Upper lobe of right lung (tissue), 1 donor: ENCODE measurements at regions not wholly inside any gene's neighbourhood (a gene's known extent, or its start where the extent isn't known, plus 50 kb on each side); places are given as distances from the start of the nearest gene placed in this dataset.

Experiments
- ATAC-seq: fragments of 200-7000 bp; cut with Tn5 transposase; one replicate; pipeline ENCODE4 v1.9.1; 2020; ENCODE audit warnings: mild to moderate bottlenecking, moderate library complexity
- DNase-seq: peaks from one replicate; pipeline ENCODE4 v3.0.0-alpha.2; 2020
- H3K27ac ChIP-seq: fragments of 200-600 bp; one replicate; pipeline ENCODE4 v1.8.0; 2022
- H3K27me3 ChIP-seq: fragments of 200-600 bp; one replicate; pipeline ENCODE4 v1.8.0; 2022; ENCODE audit warnings: mild to moderate bottlenecking
- H3K36me3 ChIP-seq: fragments of 200-600 bp; one replicate; pipeline ENCODE4 v1.8.0; 2022
- H3K4me1 ChIP-seq: fragments of 200-600 bp; one replicate; pipeline ENCODE4 v1.8.0; 2022
- H3K4me3 ChIP-seq: fragments of 200-600 bp; one replicate; pipeline ENCODE4 v1.8.0; 2022; ENCODE audit warnings: mild to moderate bottlenecking
- H3K9me3 ChIP-seq: fragments of 200-600 bp; one replicate; pipeline ENCODE4 v1.8.0; 2022
- CTCF ChIP-seq: fragments of 200-600 bp; IDR thresholded peaks from one replicate; pipeline ENCODE4 v1.8.0; 2022; ENCODE audit warnings: antibody characterized with exemption
- intact Hi-C: fragments of 100-400 bp; cut with DNase I; formaldehyde crosslinking; loops from one replicate; pipeline ENCODE4 v1.11.0; 2022
- donor health status: DM: no; HTN: yes; CAD: no; lungs with severe emphysema.

- Histone ChIP-seq H3K27me3 (no peaks in the 10 kb centered on the region), H3K4me3 (no peak overlapping the region), H3K27ac (no peak overlapping the region), H3K4me1 (no peaks in the 10 kb centered on the region), H3K36me3 (no peaks in the 10 kb centered on the region), H3K9me3 (no peaks in the 10 kb centered on the region)
- DNase-seq (no peak), ATAC-seq (no peak)
- no peak for TF ChIP-seq CTCF
- intact Hi-C loops, result no loop called here
These were observed 444.0 kb upstream of the LRRTM1 start for GRCh38 chr2:80748592-80748991.

- no peak overlapping the region for H3K4me3 ChIP-seq
- DNase-seq, result no peak
- no peaks in the 10 kb centered on the region for H3K9me3 ChIP-seq
- no peak for ATAC-seq
- H3K4me1 ChIP-seq, result no peaks in the 10 kb centered on the region
- H3K36me3 ChIP-seq, result no peaks in the 10 kb centered on the region
- H3K27ac ChIP-seq, result no peak overlapping the region
- no peaks in the 10 kb centered on the region for H3K27me3 ChIP-seq
- intact Hi-C loops, result no loop called here
- no peak for TF ChIP-seq CTCF
These were observed 432.5 kb upstream of the LRRTM1 start for GRCh38 chr2:80737047-80737446.

- H3K4me1 ChIP-seq, result no peaks in the 10 kb centered on the region
- H3K27me3 ChIP-seq, result no peaks in the 10 kb centered on the region
- H3K9me3 ChIP-seq, result no peaks in the 10 kb centered on the region
- no peak for ATAC-seq
- no peak for DNase-seq
- H3K36me3 ChIP-seq, result no peaks in the 10 kb centered on the region
- intact Hi-C loops, result no loop called here
- no peak overlapping the region for H3K27ac ChIP-seq
- H3K4me3 ChIP-seq, result no peak overlapping the region
- no peak for TF ChIP-seq CTCF
These were observed 420.4 kb upstream of the LRRTM1 start for GRCh38 chr2:80725001-80725400.

GRCh38 chr2:80722803-80723202 lies 418.3 kb upstream of the LRRTM1 start:
- no peaks in the 10 kb centered on the region for H3K4me1 ChIP-seq
- H3K27me3 ChIP-seq, result no peaks in the 10 kb centered on the region
- no peaks in the 10 kb centered on the region for H3K36me3 ChIP-seq
- no peak overlapping the region for H3K4me3 ChIP-seq
- intact Hi-C loops, result no loop called here
- H3K27ac ChIP-seq, result no peak overlapping the region
- no peak for TF ChIP-seq CTCF
- no peak for ATAC-seq
- H3K9me3 ChIP-seq, result no peaks in the 10 kb centered on the region
- no peak for DNase-seq

- Histone ChIP-seq H3K36me3 (no peaks in the 10 kb centered on the region), H3K4me3 (no peak overlapping the region), H3K4me1 (no peaks in the 10 kb centered on the region), H3K27ac (no peak overlapping the region), H3K27me3 (no peaks in the 10 kb centered on the region), H3K9me3 (no peaks in the 10 kb centered on the region)
- ATAC-seq (no peak), DNase-seq (no peak)
- intact Hi-C loops, result no loop called here
- no peak for TF ChIP-seq CTCF
These were observed 415.1 kb upstream of the LRRTM1 start for GRCh38 chr2:80719607-80720006.

GRCh38 chr2:80715433-80715832 lies 410.9 kb upstream of the LRRTM1 start:
- Histone ChIP-seq H3K4me3 (no peak overlapping the region), H3K36me3 (no peaks in the 10 kb centered on the region), H3K9me3 (no peaks in the 10 kb centered on the region), H3K27ac (no peak overlapping the region), H3K27me3 (no peaks in the 10 kb centered on the region), H3K4me1 (no peaks in the 10 kb centered on the region)
- DNase-seq (no peak), ATAC-seq (no peak)
- intact Hi-C loops, result no loop called here
- no peak for TF ChIP-seq CTCF
